Lower leg skin (tissue), 3 donors: ENCODE measurements at regions not wholly inside any gene's neighbourhood (a gene's known extent, or its start where the extent isn't known, plus 50 kb on each side); places are given as distances from the start of the nearest gene placed in this dataset.

Source experiments
- POLR2A ChIP-seq, 2 donors: fragments of 450-650 bp; IDR thresholded peaks; one replicate each; pipeline ENCODE4 v1.6.1; 2016 to 2017; ENCODE audit warnings: antibody characterized with exemption in 2 of 2, mild to moderate bottlenecking in 1 of 2, moderate library complexity in 1 of 2
- TF ChIP-seq, protein P1 (sequence below), 3 donors: fragments of 450-650 bp; IDR thresholded peaks; one replicate each; pipeline ENCODE4 v1.5.1; 2016; ENCODE audit warnings: antibody characterized with exemption in 3 of 3, mild to moderate bottlenecking in 3 of 3, moderate library complexity in 2 of 3

GRCh38 chr14:61193476-61193875 lies 87.7 kb downstream of the TMEM30B start:
- TF ChIP-seq, protein P1, sequence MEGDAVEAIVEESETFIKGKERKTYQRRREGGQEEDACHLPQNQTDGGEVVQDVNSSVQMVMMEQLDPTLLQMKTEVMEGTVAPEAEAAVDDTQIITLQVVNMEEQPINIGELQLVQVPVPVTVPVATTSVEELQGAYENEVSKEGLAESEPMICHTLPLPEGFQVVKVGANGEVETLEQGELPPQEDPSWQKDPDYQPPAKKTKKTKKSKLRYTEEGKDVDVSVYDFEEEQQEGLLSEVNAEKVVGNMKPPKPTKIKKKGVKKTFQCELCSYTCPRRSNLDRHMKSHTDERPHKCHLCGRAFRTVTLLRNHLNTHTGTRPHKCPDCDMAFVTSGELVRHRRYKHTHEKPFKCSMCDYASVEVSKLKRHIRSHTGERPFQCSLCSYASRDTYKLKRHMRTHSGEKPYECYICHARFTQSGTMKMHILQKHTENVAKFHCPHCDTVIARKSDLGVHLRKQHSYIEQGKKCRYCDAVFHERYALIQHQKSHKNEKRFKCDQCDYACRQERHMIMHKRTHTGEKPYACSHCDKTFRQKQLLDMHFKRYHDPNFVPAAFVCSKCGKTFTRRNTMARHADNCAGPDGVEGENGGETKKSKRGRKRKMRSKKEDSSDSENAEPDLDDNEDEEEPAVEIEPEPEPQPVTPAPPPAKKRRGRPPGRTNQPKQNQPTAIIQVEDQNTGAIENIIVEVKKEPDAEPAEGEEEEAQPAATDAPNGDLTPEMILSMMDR (IDR thresholded peaks at IDR 0.05): no peak
- no peak for TF ChIP-seq POLR2A (IDR thresholded peaks at IDR 0.05)
